Activated CD8-positive, alpha-beta memory T cell treated with anti-CD3 and anti-CD28 coated beads, Interleukin-2, amount 50 U/mL, for 1 hour (primary cell): ENCODE measurements at regions not wholly inside any gene's neighbourhood (a gene's known extent, or its start where the extent isn't known, plus 50 kb on each side); places are given as distances from the start of the nearest gene placed in this dataset.

Source experiments
- DNase-seq: peaks from one replicate; pipeline ENCODE4 v3.0.0-alpha.2; 2020; ENCODE audit errors: extremely low read depth

- no peak for DNase-seq
Measured at GRCh38 chr18:78724214-78724914, 255.3 kb upstream of the SALL3 start.

- no peak for DNase-seq
Measured at GRCh38 chr18:78725426-78725825, 254.2 kb upstream of the SALL3 start.

GRCh38 chr18:78726326-78727056 lies 253.1 kb upstream of the SALL3 start:
- DNase-seq = no peak

GRCh38 chr18:78727057-78727739 lies 252.4 kb upstream of the SALL3 start:
- no peak for DNase-seq

GRCh38 chr18:78727877-78728783 lies 251.5 kb upstream of the SALL3 start:
- DNase-seq = no peak

GRCh38 chr18:78728784-78729467 lies 250.7 kb upstream of the SALL3 start:
- no peak for DNase-seq

- no peak for DNase-seq
Measured at GRCh38 chr18:78730546-78730945, 249.1 kb upstream of the SALL3 start.

- no peak for DNase-seq
Measured at GRCh38 chr18:78731016-78731397, 248.6 kb upstream of the SALL3 start.

- no peak for DNase-seq
Measured at GRCh38 chr18:78731398-78732032, 248.1 kb upstream of the SALL3 start.

- DNase-seq = no peak
Measured at GRCh38 chr18:78732273-78733210, 247.1 kb upstream of the SALL3 start.

GRCh38 chr18:78733762-78734613 lies 245.6 kb upstream of the SALL3 start:
- no peak for DNase-seq

GRCh38 chr18:78734614-78734945 lies 245.0 kb upstream of the SALL3 start:
- DNase-seq = no peak

GRCh38 chr18:78735131-78736014 lies 244.2 kb upstream of the SALL3 start:
- DNase-seq = no peak

- no peak for DNase-seq
Measured at GRCh38 chr18:78736015-78736690, 243.5 kb upstream of the SALL3 start.

- DNase-seq = no peak
Measured at GRCh38 chr18:78737006-78737915, 242.4 kb upstream of the SALL3 start.

- no peak for DNase-seq
Measured at GRCh38 chr18:78738076-78738690, 241.4 kb upstream of the SALL3 start.
